Smooth muscle cell (in vitro differentiated cells): ENCODE measurements at regions not wholly inside any gene's neighbourhood (a gene's known extent, or its start where the extent isn't known, plus 50 kb on each side); places are given as distances from the start of the nearest gene placed in this dataset.

Experiments used
- DNase-seq: peaks from one replicate; lab custom pipeline; 2025; ENCODE audit not compliant: unreplicated experiment; lab: John Stamatoyannopoulos, UW
- H2AFZ ChIP-seq: fragments of 200-600 bp; sonication (generic); 2 replicates; pipeline ENCODE4 v1.6.0; 2016; ENCODE audit warnings: antibody characterized with exemption, low read depth, mild to moderate bottlenecking
- H3F3A ChIP-seq: fragments of 200-600 bp; sonication (generic); 2 replicates; pipeline ENCODE4 v1.6.0; 2017; ENCODE audit warnings: antibody characterized with exemption, low read depth
- H3K27ac ChIP-seq: fragments of 200-600 bp; sonication (generic); 2 replicates; pipeline ENCODE4 v1.5.1; 2016; ENCODE audit warnings: low read depth, mild to moderate bottlenecking
- H3K27me3 ChIP-seq: fragments of 200-600 bp; sonication (generic); 2 replicates; pipeline ENCODE4 v1.6.1; 2016; ENCODE audit warnings: low read depth, mild to moderate bottlenecking
- H3K36me3 ChIP-seq: fragments of 200-600 bp; sonication (generic); 2 replicates; pipeline ENCODE4 v1.5.1; 2016; ENCODE audit warnings: low read depth
- H3K4me1 ChIP-seq: fragments of 200-600 bp; sonication (generic); 2 replicates; pipeline ENCODE4 v1.5.1; 2016; ENCODE audit warnings: low read depth
- H3K4me2 ChIP-seq: fragments of 200-600 bp; sonication (generic); 2 replicates; pipeline ENCODE4 v1.6.0; 2016; ENCODE audit warnings: mild to moderate bottlenecking
- H3K4me3 ChIP-seq: fragments of 200-600 bp; sonication (generic); 2 replicates; pipeline ENCODE4 v1.5.1; 2016; ENCODE audit warnings: mild to moderate bottlenecking
- H3K79me2 ChIP-seq: fragments of 200-600 bp; sonication (generic); 2 replicates; pipeline ENCODE4 v1.6.0; 2016; ENCODE audit warnings: low read depth, mild to moderate bottlenecking
- H3K9ac ChIP-seq: fragments of 200-600 bp; sonication (generic); 2 replicates; pipeline ENCODE4 v1.6.0; 2016; ENCODE audit warnings: low read depth
- H3K9me3 ChIP-seq: fragments of 200-600 bp; sonication (generic); replicated peaks from 2 replicates; pipeline ENCODE4 v1.5.1; 2016; ENCODE audit warnings: low read depth
- H4K20me1 ChIP-seq: fragments of 200-600 bp; sonication (generic); 2 replicates; pipeline ENCODE4 v1.6.0; 2016; ENCODE audit warnings: low read depth
- CTCF ChIP-seq: fragments of 200-600 bp; sonication (generic); IDR thresholded peaks from 2 replicates; pipeline ENCODE4 v1.5.1; 2017; ENCODE audit warnings: borderline replicate concordance, mild to moderate bottlenecking, antibody characterized with exemption; ENCODE audit not compliant: insufficient read depth, poor library complexity, severe bottlenecking
- WGBS: methylation state at CpG from one replicate; pipeline ENCODE4 v1.1.7; 2016; ENCODE audit warnings: low lambda C conversion rate; 5-methylcytosine and 5-hydroxymethylcytosine counted together

DNA sequence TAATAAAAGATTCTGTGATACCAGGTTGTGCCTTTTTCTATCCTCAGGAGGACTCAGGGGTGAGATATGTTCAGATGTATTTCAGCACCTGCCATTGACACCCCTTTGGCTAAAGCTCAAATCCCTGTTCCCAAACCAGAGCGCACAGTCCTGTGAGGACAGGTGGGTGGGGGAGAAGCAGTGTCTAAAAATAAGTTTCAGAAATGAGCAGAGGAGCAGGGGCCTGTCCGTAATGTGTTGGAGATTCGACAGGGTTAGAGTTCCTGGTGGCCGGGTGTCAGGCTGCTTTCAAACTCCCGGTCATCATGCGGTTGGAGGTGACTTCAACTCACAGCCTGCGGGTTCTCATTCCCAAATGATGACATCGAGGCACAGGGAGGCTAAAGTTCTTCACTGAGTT is 211.5 kb downstream of the KLF6 start:
- peaks cover 8% of the 10 kb centered on the region for H3K4me1 ChIP-seq
- H3K27ac ChIP-seq = no peak overlapping the region
- no peaks in the 10 kb centered on the region for H3K36me3 ChIP-seq
- H3K79me2 ChIP-seq = no peaks in the 10 kb centered on the region
- no peak overlapping the region for H2AFZ ChIP-seq
- DNase-seq = no peak
- H3K9me3 ChIP-seq = no peaks in the 10 kb centered on the region
- no peak overlapping the region for H3K4me3 ChIP-seq
- H3K27me3 ChIP-seq = no peaks in the 10 kb centered on the region
- H3K9ac ChIP-seq = no peak overlapping the region
- H3F3A ChIP-seq = no peaks in the 10 kb centered on the region
- no peak for TF ChIP-seq CTCF
- H3K4me2 ChIP-seq = no peak overlapping the region
- 80% methylated on average over 8 of the region's 8 CpGs for WGBS
- H4K20me1 ChIP-seq = no peaks in the 10 kb centered on the region

- Histone ChIP-seq H3K27ac (no peak overlapping the region), H3K4me2 (no peak overlapping the region), H3F3A (no peaks in the 10 kb centered on the region), H2AFZ (no peak overlapping the region), H4K20me1 (no peaks in the 10 kb centered on the region), H3K4me1 (peaks cover 8% of the 10 kb centered on the region), H3K4me3 (no peak overlapping the region), H3K36me3 (no peaks in the 10 kb centered on the region), H3K9ac (no peak overlapping the region), H3K79me2 (no peaks in the 10 kb centered on the region), H3K9me3 (no peaks in the 10 kb centered on the region), H3K27me3 (no peaks in the 10 kb centered on the region)
- WGBS = 96% methylated on average over 14 of the region's 14 CpGs
- DNase-seq = no peak
- no peak for TF ChIP-seq CTCF
These were observed 213.6 kb downstream of the KLF6 start for GRCh38 chr10:3571310-3571825.

GRCh38 chr10:3570855-3571266 is 214.1 kb downstream of the KLF6 start:
- no peak overlapping the region for H2AFZ ChIP-seq
- 87% methylated on average over 9 of the region's 9 CpGs for WGBS
- H3K27me3 ChIP-seq = no peaks in the 10 kb centered on the region

More at GRCh38 chr10:3570855-3571266, 214.1 kb downstream of the KLF6 start:
- no peaks in the 10 kb centered on the region for H3K36me3 ChIP-seq
- peaks cover 8% of the 10 kb centered on the region for H3K4me1 ChIP-seq
- H3K9ac ChIP-seq = no peak overlapping the region
- H3K4me3 ChIP-seq = no peak overlapping the region
- H3K79me2 ChIP-seq = no peaks in the 10 kb centered on the region
- H3K9me3 ChIP-seq = no peaks in the 10 kb centered on the region
- no peak overlapping the region for H3K27ac ChIP-seq
- DNase-seq = no peak
- H3F3A ChIP-seq = no peaks in the 10 kb centered on the region
- no peak for TF ChIP-seq CTCF
- no peak overlapping the region for H3K4me2 ChIP-seq
- no peaks in the 10 kb centered on the region for H4K20me1 ChIP-seq
